ENCODE measurements at regions not wholly inside any gene's neighbourhood (a gene's known extent, or its start where the extent isn't known, plus 50 kb on each side); places are given as distances from the start of the nearest gene placed in this dataset.

GRCh38 chr11:15875393-15875792 is 481.0 kb downstream of the SOX6 start:
- H3K4me1 ChIP-seq (replicated peaks in 1 of 2) = no peaks in the 10 kb centered on the region
- intact Hi-C loops (cut with DNase I) = no loop called here
- H3K9me3 ChIP-seq (replicated peaks in 1 of 3) = no peaks in the 10 kb centered on the region
- TF ChIP-seq CTCF (IDR thresholded peaks at IDR 0.05) (no peak), POLR2A (IDR thresholded peaks at IDR 0.05) (no peak)
- DNase-seq = no peak
- H3K4me3 ChIP-seq = no peak overlapping the region
- no peaks in the 10 kb centered on the region for H3K27me3 ChIP-seq
- H3K27ac ChIP-seq = no peak overlapping the region
- H3K36me3 ChIP-seq (replicated peaks in 1 of 2) = no peaks in the 10 kb centered on the region
- WGBS, 4 donors = 86 to 100% (median 93%) methylated on average over 3 of the region's 3 CpGs

DNA sequence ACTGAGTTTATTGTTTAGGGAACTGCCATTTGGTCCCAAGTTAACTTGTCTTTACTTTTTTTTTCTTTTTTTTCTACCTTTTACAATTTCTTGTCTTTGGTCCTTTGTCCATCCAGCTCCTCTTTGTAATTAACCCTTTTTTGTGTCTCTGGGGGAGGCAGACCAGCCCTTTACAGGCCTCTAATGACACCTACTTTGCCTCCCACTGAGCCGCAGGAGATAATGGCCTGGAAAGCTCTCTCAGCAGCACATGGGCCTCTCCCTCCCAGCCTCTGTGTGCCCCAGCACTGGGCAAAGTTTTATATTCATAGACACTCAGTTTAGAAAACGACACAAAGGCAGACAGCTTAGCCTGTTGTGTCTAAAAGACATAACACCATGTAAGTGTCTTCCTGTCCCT is 480.4 kb downstream of the SOX6 start:
- H3K27ac ChIP-seq = no peak overlapping the region
- no peaks in the 10 kb centered on the region for H3K36me3 ChIP-seq (replicated peaks in 1 of 2)
- no peak for DNase-seq
- 68 to 83% (median 76%) methylated on average over 2 of the region's 2 CpGs for WGBS, 4 donors
- no peak for TF ChIP-seq CTCF (IDR thresholded peaks at IDR 0.05)
- TF ChIP-seq POLR2A (IDR thresholded peaks at IDR 0.05) = no peak
- H3K4me1 ChIP-seq (replicated peaks in 1 of 2) = no peaks in the 10 kb centered on the region
- intact Hi-C loops (cut with DNase I) = no loop called here
- H3K4me3 ChIP-seq = no peak overlapping the region
- H3K9me3 ChIP-seq (replicated peaks in 1 of 3) = no peaks in the 10 kb centered on the region
- no peaks in the 10 kb centered on the region for H3K27me3 ChIP-seq

DNA sequence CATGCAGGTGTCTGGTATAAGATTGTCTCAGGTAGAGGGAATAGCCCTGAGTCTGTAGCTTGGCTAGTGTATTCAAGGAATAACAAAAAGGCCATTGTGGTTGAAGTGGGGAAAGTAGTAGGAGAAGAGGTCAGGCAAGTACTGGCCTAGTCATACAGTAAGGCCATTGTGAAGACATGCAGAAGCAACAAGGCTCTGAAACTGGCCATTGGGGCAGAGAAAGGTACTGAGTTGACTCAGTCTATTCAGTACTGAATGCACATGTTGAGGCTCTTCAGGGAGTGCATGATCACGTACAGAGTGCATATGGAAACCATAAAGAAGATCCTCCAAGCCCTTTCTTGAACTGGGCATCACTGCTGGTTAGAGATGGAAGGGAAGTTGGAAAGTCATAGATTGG is 477.6 kb downstream of the SOX6 start:
- Histone ChIP-seq H3K36me3 (replicated peaks in 1 of 2) (no peaks in the 10 kb centered on the region), H3K27me3 (no peaks in the 10 kb centered on the region), H3K4me3 (no peak overlapping the region), H3K9me3 (replicated peaks in 1 of 3) (no peaks in the 10 kb centered on the region), H3K4me1 (replicated peaks in 1 of 2) (no peaks in the 10 kb centered on the region), H3K27ac (no peak overlapping the region)
- WGBS, 4 donors = 75 to 96% (median 88%) methylated on average over 1 of the region's 1 CpG
- TF ChIP-seq POLR2A (IDR thresholded peaks at IDR 0.05) = no peak
- no peak for TF ChIP-seq CTCF (IDR thresholded peaks at IDR 0.05)
- intact Hi-C loops (cut with DNase I) = no loop called here
- no peak for DNase-seq

DNA sequence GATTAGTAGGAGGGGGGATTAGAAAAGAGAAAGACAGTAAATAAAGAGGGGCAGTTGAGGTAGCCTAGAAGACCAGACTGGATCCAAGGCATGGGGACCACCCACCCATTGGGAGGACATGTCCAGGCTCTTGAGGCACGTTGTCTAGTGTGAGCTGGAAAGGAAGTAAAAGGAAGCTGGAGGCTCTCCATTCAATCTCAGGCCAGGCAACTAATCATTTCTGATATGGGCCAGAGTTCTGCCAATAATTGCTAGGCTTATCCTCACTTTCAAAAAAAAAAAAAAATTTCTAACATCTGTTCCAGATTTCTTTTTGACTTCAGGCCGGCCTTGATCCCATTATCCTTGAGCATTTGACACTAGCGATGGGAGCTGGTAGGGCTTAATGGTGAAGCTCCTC is 476.1 kb downstream of the SOX6 start:
- intact Hi-C loops (cut with DNase I) = no loop called here
- Histone ChIP-seq H3K36me3 (replicated peaks in 1 of 2) (no peaks in the 10 kb centered on the region), H3K4me1 (replicated peaks in 1 of 2) (no peaks in the 10 kb centered on the region), H3K9me3 (replicated peaks in 1 of 3) (no peaks in the 10 kb centered on the region), H3K27me3 (no peaks in the 10 kb centered on the region), H3K27ac (no peak overlapping the region), H3K4me3 (no peak overlapping the region)
- WGBS, 4 donors = 53 to 75% (median 59%) methylated on average over 3 of the region's 3 CpGs
- TF ChIP-seq POLR2A (IDR thresholded peaks at IDR 0.05) = no peak
- no peak for TF ChIP-seq CTCF (IDR thresholded peaks at IDR 0.05)
- DNase-seq = no peak
